HepG2 (cell line): ENCODE measurements at regions not wholly inside any gene's neighbourhood (a gene's known extent, or its start where the extent isn't known, plus 50 kb on each side); places are given as distances from the start of the nearest gene placed in this dataset.
A peak's percentile ranks its signal among the peaks of the same experiment; 100 is the strongest.

Experiments used
- ATAC-seq: fragments of 200-7000 bp; cut with Tn5 transposase; 3 replicates; pipeline ENCODE4 v1.9.1; 2020; ENCODE audit warnings: mild to moderate bottlenecking, moderate library complexity
- BruUV-seq: library from RNA; stranded (reverse); fragments of 400-500 nt; replicated peaks from 2 replicates; lab custom pipeline; 2021; lab: Mats Ljungman, UMichigan
- CTCF ChIA-PET: fragments of 300-600 bp; formaldehyde crosslinking; extraction: SDS; loops from one replicate; lab custom pipeline; 2021; ENCODE audit warnings: low total read pairs, inconsistent platforms, low intra/inter-chr PET ratio; lab: Yijun Ruan, JAX
- POLR2A ChIA-PET: fragments of 350-600 bp; sonication (Branson Sonifier 250); formaldehyde crosslinking; loops from one replicate; lab custom pipeline; 2020; ENCODE audit warnings: antibody characterized with exemption, inconsistent platforms; lab: Yijun Ruan, JAX
- DNase-seq: peaks from one replicate; pipeline ENCODE4 v3.0.0-alpha.2; 2015; ENCODE audit warnings: low spot score
- FAIRE-seq: peaks from 3 replicates; lab custom pipeline; 2011; peaks lifted over from hg19 to GRCh38; lab: Jason Lieb, UNC
- H2AFZ ChIP-seq: one replicate; pipeline ENCODE4 v1.6.1; 2011; ENCODE audit warnings: low read length, inconsistent platforms
- H3K27ac ChIP-seq: fragments of 300-600 bp; 3 replicates; pipeline ENCODE4 v1.8.0; 2011; ENCODE audit warnings: mixed run types, mild to moderate bottlenecking, mixed read lengths, low read length, inconsistent platforms; ENCODE audit not compliant: insufficient read depth; ENCODE audit errors: extremely low read length
- H3K27me3 ChIP-seq, 2 experiments: fragments of 200-600 bp in 1 of 2; 2 replicates in 1 of 2; 3 replicates in 1 of 2; pipeline versions ENCODE4 v1.6.0 to v1.8.0; 2011; ENCODE audit warnings: low read length in 2 of 2, mild to moderate bottlenecking in 2 of 2, moderate library complexity in 2 of 2, inconsistent platforms in 1 of 2; ENCODE audit not compliant: insufficient read depth in 2 of 2, control insufficient read depth in 1 of 2
- H3K36me3 ChIP-seq, 2 experiments: fragments of 200-600 bp in 1 of 2; replicated peaks in 1 of 2; 2 replicates in 1 of 2; 3 replicates in 1 of 2; pipeline versions ENCODE4 v1.5.1 to v1.8.0; 2011; ENCODE audit warnings: low read length in 2 of 2, inconsistent platforms in 1 of 2; ENCODE audit not compliant: insufficient read depth in 2 of 2, control insufficient read depth in 1 of 2
- H3K4me1 ChIP-seq: 2 replicates; pipeline ENCODE4 v1.5.1; 2012; ENCODE audit warnings: low read length, inconsistent platforms; ENCODE audit not compliant: insufficient read depth
- H3K4me2 ChIP-seq: 2 replicates; pipeline ENCODE4 v1.6.0; 2011; ENCODE audit warnings: low read depth, low read length, inconsistent platforms
- H3K4me3 ChIP-seq, 3 experiments: fragments of 200-600 bp in 1 of 3; sonication (generic), shearing (Covaris generic) in 1 of 3; replicated peaks in 1 of 3; 2 replicates each; pipeline ENCODE4 v1.5.1; 2011 to 2016; ENCODE audit warnings: low read length in 3 of 3, inconsistent platforms in 2 of 3, low read depth in 2 of 3, mild to moderate bottlenecking in 2 of 3, control low read depth in 1 of 3, mixed read lengths in 1 of 3; ENCODE audit not compliant: insufficient read depth in 1 of 3
- H3K79me2 ChIP-seq: one replicate; pipeline ENCODE4 v1.6.1; 2011; ENCODE audit warnings: low read length, inconsistent platforms; ENCODE audit not compliant: insufficient read depth
- H3K9ac ChIP-seq: 2 replicates; pipeline ENCODE4 v1.6.0; 2011; ENCODE audit warnings: mild to moderate bottlenecking, low read depth, low read length, inconsistent platforms; ENCODE audit not compliant: insufficient read depth
- H3K9me3 ChIP-seq: 2 replicates; pipeline ENCODE4 v1.5.1; 2012; ENCODE audit warnings: mild to moderate bottlenecking, low read length
- H4K20me1 ChIP-seq: 2 replicates; pipeline ENCODE4 v1.6.0; 2011; ENCODE audit warnings: inconsistent platforms, mild to moderate bottlenecking, low read length, moderate library complexity; ENCODE audit not compliant: insufficient read depth
- CEBPB ChIP-seq: IDR thresholded peaks from 2 replicates; pipeline ENCODE4 v1.6.1; 2011; ENCODE audit warnings: low read depth, low read length, improper control_type of control experiment, borderline replicate concordance
- CEBPG ChIP-seq: IDR thresholded peaks from 2 replicates; pipeline ENCODE4 v1.6.1; 2016
- ETS1 ChIP-seq: sonication (generic); formaldehyde crosslinking; IDR thresholded peaks from 2 replicates; pipeline ENCODE4 v1.4.0; 2020; ENCODE audit warnings: missing genetic modification reagents
- GZF1 ChIP-seq: sonication (generic); formaldehyde crosslinking; IDR thresholded peaks from 2 replicates; pipeline ENCODE4 v1.5.1; 2020; ENCODE audit warnings: mild to moderate bottlenecking, missing genetic modification reagents
- HNF4A ChIP-seq: sonication (generic); formaldehyde crosslinking; IDR thresholded peaks from 2 replicates; pipeline ENCODE4 v1.4.0; 2020; ENCODE audit warnings: missing genetic modification reagents
- HNF4G ChIP-seq, 2 experiments: sonication (generic) in 1 of 2; formaldehyde crosslinking in 1 of 2; IDR thresholded peaks; 2 replicates each; pipeline versions ENCODE4 v1.4.0 to v1.6.1; 2011 to 2020; ENCODE audit warnings: borderline replicate concordance in 2 of 2, low read depth in 2 of 2, mild to moderate bottlenecking in 2 of 2, low read length in 1 of 2, missing genetic modification reagents in 1 of 2, moderate library complexity in 1 of 2
- MLXIP ChIP-seq: sonication (generic); formaldehyde crosslinking; IDR thresholded peaks from 2 replicates; pipeline ENCODE4 v1.9.0; 2021; ENCODE audit warnings: missing genetic modification reagents, borderline replicate concordance
- MYNN ChIP-seq: sonication (generic); formaldehyde crosslinking; IDR thresholded peaks from 2 replicates; pipeline ENCODE4 v1.4.0; 2020; ENCODE audit warnings: mild to moderate bottlenecking, low read depth, missing genetic modification reagents
- NCOA1 ChIP-seq: sonication (generic); formaldehyde crosslinking; IDR thresholded peaks from 2 replicates; pipeline ENCODE4 v1.9.0; 2021; ENCODE audit warnings: missing genetic modification reagents
- NR2F6 ChIP-seq, 2 experiments: IDR thresholded peaks; 2 replicates each; pipeline ENCODE4 v1.6.1; 2016; ENCODE audit warnings: antibody characterized with exemption in 1 of 2, mild to moderate bottlenecking in 1 of 2
- RORA ChIP-seq: sonication (generic); formaldehyde crosslinking; IDR thresholded peaks from 2 replicates; pipeline ENCODE4 v1.5.0; 2020; ENCODE audit warnings: mild to moderate bottlenecking, missing genetic modification reagents, moderate library complexity
- SIN3A ChIP-seq: IDR thresholded peaks from 2 replicates; pipeline ENCODE4 v1.6.1; 2011; ENCODE audit warnings: low read depth, mild to moderate bottlenecking, control low read depth, low read length, borderline replicate concordance
- ZC3H4 ChIP-seq: sonication (generic); formaldehyde crosslinking; IDR thresholded peaks from 2 replicates; pipeline ENCODE4 v1.4.0; 2020; ENCODE audit warnings: missing genetic modification reagents, borderline replicate concordance
- ZZZ3 ChIP-seq: sonication (generic); formaldehyde crosslinking; IDR thresholded peaks from 2 replicates; pipeline ENCODE4 v1.4.0; 2020; ENCODE audit warnings: missing genetic modification reagents, mild to moderate bottlenecking, borderline replicate concordance
- WGBS: methylation state at CpG from one replicate; pipeline ENCODE4 v1.1.6; 2017; ENCODE audit warnings: low lambda C conversion rate; 5-methylcytosine and 5-hydroxymethylcytosine counted together
- in situ Hi-C: cut with HindIII; loops from 2 replicates; pipeline ENCODE4 v1.10.0; 2017; ENCODE audit warnings: low pct_unique_long_range_greater_than_20kb; ENCODE audit not compliant: extremely low pct_ligation_motif_present
- intact Hi-C: fragments of 100-400 bp; cut with micrococcal nuclease; formaldehyde crosslinking; loops from one replicate; pipeline ENCODE4 v1.10.0; 2022; ENCODE audit not compliant: unreplicated experiment
- TF ChIP-seq, protein P1 (sequence below): sonication (generic); formaldehyde crosslinking; IDR thresholded peaks from 2 replicates; pipeline ENCODE4 v1.4.0; 2020; ENCODE audit warnings: mild to moderate bottlenecking, low read depth, missing genetic modification reagents

GRCh38 chr1:175841738-175842187 is 98.4 kb upstream of the TNR start:
- 0 out of 2 replicates have a peak, but pooled peaks have one; percentile 16 for TF ChIP-seq NR2F6 (IDR thresholded peaks at IDR 0.05)
- peak; percentile 42; the same call in 1 of the 2 replicates for TF ChIP-seq NR2F6 (CRISPR knock-in tag; IDR thresholded peaks at IDR 0.05)
- TF ChIP-seq NCOA1, result no peak
- TF ChIP-seq HNF4A (CRISPR knock-in tag), result peak; percentile 43
- TF ChIP-seq HNF4G (IDR thresholded peaks at IDR 0.05; ENCODE audit: borderline replicate concordance, low read depth, low read length), result 0 out of 2 replicates have a peak, but pooled peaks have one; percentile 21
- no peak for TF ChIP-seq HNF4G (CRISPR knock-in tag; IDR thresholded peaks at IDR 0.05; ENCODE audit: borderline replicate concordance, low read depth)
- TF ChIP-seq MYNN, result no peak
- no peak for TF ChIP-seq SIN3A
- peak; percentile 73 for TF ChIP-seq CEBPB
- no peak for TF ChIP-seq RORA (CRISPR knock-in tag)
- TF ChIP-seq ZC3H4 (CRISPR knock-in tag), result no peak
- no peak for TF ChIP-seq GZF1 (CRISPR knock-in tag)
- no peak for TF ChIP-seq MLXIP (CRISPR knock-in tag)
- peak; percentile 58 for TF ChIP-seq CEBPG (CRISPR knock-in tag)
- TF ChIP-seq ZZZ3 (CRISPR knock-in tag), result no peak
- TF ChIP-seq, protein P1, sequence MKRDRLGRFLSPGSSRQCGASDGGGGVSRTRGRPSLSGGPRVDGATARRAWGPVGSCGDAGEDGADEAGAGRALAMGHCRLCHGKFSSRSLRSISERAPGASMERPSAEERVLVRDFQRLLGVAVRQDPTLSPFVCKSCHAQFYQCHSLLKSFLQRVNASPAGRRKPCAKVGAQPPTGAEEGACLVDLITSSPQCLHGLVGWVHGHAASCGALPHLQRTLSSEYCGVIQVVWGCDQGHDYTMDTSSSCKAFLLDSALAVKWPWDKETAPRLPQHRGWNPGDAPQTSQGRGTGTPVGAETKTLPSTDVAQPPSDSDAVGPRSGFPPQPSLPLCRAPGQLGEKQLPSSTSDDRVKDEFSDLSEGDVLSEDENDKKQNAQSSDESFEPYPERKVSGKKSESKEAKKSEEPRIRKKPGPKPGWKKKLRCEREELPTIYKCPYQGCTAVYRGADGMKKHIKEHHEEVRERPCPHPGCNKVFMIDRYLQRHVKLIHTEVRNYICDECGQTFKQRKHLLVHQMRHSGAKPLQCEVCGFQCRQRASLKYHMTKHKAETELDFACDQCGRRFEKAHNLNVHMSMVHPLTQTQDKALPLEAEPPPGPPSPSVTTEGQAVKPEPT (CRISPR knock-in tag), result no peak
- no peak for TF ChIP-seq ETS1 (CRISPR knock-in tag)
- ATAC-seq (peak; percentile 60), DNase-seq (peak; percentile 25), FAIRE-seq (no peak)
- 3% methylated on average over 5 of the region's 5 CpGs for WGBS
- no peaks in the 10 kb centered on the region for H3K9me3 ChIP-seq
- no peak overlapping the region for H3K4me3 ChIP-seq
- no peak overlapping the region for H2AFZ ChIP-seq
- BruUV-seq, result no TSS peak
- intact Hi-C loops, result no loop called here
- peaks cover 34% of the 10 kb centered on the region for H3K4me1 ChIP-seq
- no peaks in the 10 kb centered on the region for H3K27me3 ChIP-seq
- ChIA-PET CTCF (no interaction called here), POLR2A (no interaction called here)
- no peaks in the 10 kb centered on the region for H3K79me2 ChIP-seq
- no peaks in the 10 kb centered on the region for H3K36me3 ChIP-seq
- no peak overlapping the region for H3K27ac ChIP-seq
- H4K20me1 ChIP-seq, result no peaks in the 10 kb centered on the region
- peak overlapping the region; percentile 36; the same call in 1 of the 2 replicates for H3K4me2 ChIP-seq
- no peak overlapping the region for H3K9ac ChIP-seq
- in situ Hi-C loops, result no loop called here
